IPS DF 6.9 (cell line): ENCODE measurements at regions not wholly inside any gene's neighbourhood (a gene's known extent, or its start where the extent isn't known, plus 50 kb on each side); places are given as distances from the start of the nearest gene placed in this dataset.

ENCODE experiments used
- DNase-seq: peaks from one replicate; pipeline ENCODE4 v3.0.0-alpha.2; 2013; ENCODE audit warnings: low read depth, low spot score
- H3K27ac ChIP-seq: one replicate; pipeline ENCODE4 v1.5.1; 2013; ENCODE audit warnings: low read length, control low read depth
- H3K27me3 ChIP-seq: 2 replicates; pipeline ENCODE4 v1.6.1; 2013; ENCODE audit warnings: mild to moderate bottlenecking, low read length; ENCODE audit not compliant: control insufficient read depth, insufficient read depth
- H3K36me3 ChIP-seq: 2 replicates; pipeline ENCODE4 v1.6.1; 2013; ENCODE audit warnings: low read length; ENCODE audit not compliant: control insufficient read depth, insufficient read depth
- H3K4me1 ChIP-seq: 2 replicates; pipeline ENCODE4 v1.6.1; 2013; ENCODE audit warnings: low read length; ENCODE audit not compliant: control insufficient read depth, insufficient read depth
- H3K4me3 ChIP-seq: 2 replicates; pipeline ENCODE4 v1.5.1; 2013; ENCODE audit warnings: mild to moderate bottlenecking, low read length
- H3K9me3 ChIP-seq: 2 replicates; pipeline ENCODE4 v1.6.1; 2013; ENCODE audit warnings: low read length, inconsistent platforms; ENCODE audit not compliant: control insufficient read depth, insufficient read depth
- WGBS: extraction: QIAGEN DNeasy Blood & Tissue Kit; methylation state at CpG from one replicate; pipeline ENCODE4 v1.1.7; 2013; ENCODE audit warnings: mixed read lengths, missing lambda C conversion rate; ENCODE audit not compliant: insufficient read length, insufficient coverage; 5-methylcytosine and 5-hydroxymethylcytosine counted together

GRCh38 chr5:52204310-52204709 lies 583.4 kb upstream of the ITGA1 start:
- no peaks in the 10 kb centered on the region for H3K9me3 ChIP-seq
- H3K36me3 ChIP-seq = no peaks in the 10 kb centered on the region
- no peaks in the 10 kb centered on the region for H3K4me1 ChIP-seq
- H3K27me3 ChIP-seq = no peaks in the 10 kb centered on the region
- WGBS = no CpG with 5 or more reads among the region's 3 CpGs
- no peak overlapping the region for H3K27ac ChIP-seq
- no peak for DNase-seq
- H3K4me3 ChIP-seq = no peak overlapping the region
